Stimulated activated CD4-positive, alpha-beta T cell treated with anti-CD3 and anti-CD28 coated beads, Interleukin-2, amount 100 ng/mL, for 48 hours (primary cell): ENCODE measurements at regions not wholly inside any gene's neighbourhood (a gene's known extent, or its start where the extent isn't known, plus 50 kb on each side); places are given as distances from the start of the nearest gene placed in this dataset.

Experiments
- DNase-seq, 2 donors: peaks; one replicate each; pipeline ENCODE4 v3.0.0-alpha.2; 2020

DNA sequence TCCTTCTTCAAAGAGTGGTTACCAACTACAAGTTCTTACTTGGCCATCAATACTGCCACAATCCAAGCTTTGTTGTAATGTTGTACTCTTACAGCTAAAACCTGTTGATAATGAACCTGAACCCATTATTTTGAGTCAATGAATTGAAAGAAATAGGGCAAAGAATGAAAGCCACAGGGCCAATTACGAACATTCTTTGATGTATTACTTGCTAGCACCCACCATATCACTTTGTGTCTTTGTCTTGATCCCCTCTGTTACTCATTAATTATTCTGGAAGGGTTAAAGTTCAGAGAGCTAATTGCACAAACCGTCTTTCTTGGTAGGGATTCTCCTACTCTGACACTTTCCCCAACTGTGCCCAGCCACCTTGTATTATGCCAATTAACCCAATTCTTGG, 53.2 kb upstream of the TFEC start:
- no peak for DNase-seq

DNA sequence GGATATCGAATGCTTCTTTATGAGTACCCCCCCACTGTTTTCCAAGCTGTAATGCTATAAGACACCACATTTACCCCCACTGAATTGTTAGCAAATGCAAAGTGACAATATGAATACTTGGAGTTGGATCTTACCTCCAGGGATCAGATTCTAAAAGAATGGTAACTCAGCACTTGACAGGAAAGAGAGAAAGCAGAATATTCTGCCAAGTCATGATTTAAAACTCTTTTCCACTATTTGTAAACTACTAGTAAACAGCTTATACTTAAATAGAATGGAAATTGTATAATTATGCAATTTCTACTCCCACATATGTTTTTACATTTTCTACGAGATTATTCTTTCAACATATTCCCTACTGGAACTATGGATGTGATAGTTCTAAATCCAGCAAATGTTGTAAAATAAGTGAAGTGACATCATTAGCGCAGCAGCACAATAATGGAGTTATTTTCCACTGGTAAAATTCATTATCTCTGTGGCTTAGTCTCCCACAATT, 56.0 kb upstream of the TFEC start:
- DNase-seq: no peak

DNA sequence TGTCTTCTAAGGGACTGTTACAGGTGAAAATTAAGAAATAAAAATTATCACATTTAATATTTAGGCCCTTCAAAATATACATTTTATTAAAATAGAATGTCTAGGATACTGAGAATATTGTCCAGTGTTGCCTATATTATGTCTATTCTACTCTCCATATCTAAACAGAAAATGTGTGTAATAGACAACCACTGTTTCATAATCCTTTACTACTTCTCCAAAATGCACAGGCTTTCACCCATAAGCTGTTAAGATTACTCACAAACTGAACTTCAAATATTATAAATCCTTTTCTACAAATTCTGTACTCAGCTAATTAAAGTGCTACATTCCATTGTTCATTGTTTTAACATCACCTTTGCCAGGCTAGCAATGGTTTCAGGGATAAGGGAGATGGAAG, 56.7 kb upstream of the TFEC start:
- no peak for DNase-seq

DNA sequence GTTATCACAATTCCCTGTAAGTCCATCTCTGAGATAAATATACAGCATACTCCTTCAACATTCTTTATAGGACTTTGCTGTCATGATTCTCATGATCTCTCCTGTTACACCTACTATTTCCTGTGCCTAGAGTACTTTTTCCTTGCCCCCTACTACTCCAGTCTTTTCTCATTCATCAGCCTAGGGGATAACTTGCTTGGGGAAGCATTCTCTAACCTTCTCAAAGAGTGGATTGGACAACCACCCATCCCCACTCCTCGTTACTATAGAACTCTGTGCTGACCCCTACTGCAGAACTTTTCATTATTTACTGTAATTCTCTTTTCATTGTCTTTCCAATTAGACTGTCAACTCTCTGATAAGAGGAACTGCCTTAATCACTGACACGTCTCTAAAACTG, 57.4 kb upstream of the TFEC start:
- DNase-seq: no peak

DNA sequence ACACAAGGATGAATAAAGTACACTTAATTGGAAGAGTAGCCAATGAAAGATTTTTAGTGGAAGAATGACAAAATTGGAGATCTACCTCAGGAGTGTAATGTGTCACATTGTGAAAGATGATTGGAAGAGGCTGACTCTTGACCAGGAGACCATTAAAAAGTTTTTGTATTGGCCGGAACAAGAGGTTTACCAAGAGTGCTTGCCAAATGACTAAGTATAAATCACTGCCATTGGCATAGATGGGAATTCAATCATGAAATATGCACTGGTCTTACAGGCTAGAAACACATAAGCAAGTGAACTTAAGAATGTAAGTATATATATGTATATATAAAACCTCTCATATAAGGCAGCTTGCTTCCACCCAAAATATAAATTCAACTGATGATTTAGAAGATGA, 58.7 kb upstream of the TFEC start:
- DNase-seq: no peak

DNA sequence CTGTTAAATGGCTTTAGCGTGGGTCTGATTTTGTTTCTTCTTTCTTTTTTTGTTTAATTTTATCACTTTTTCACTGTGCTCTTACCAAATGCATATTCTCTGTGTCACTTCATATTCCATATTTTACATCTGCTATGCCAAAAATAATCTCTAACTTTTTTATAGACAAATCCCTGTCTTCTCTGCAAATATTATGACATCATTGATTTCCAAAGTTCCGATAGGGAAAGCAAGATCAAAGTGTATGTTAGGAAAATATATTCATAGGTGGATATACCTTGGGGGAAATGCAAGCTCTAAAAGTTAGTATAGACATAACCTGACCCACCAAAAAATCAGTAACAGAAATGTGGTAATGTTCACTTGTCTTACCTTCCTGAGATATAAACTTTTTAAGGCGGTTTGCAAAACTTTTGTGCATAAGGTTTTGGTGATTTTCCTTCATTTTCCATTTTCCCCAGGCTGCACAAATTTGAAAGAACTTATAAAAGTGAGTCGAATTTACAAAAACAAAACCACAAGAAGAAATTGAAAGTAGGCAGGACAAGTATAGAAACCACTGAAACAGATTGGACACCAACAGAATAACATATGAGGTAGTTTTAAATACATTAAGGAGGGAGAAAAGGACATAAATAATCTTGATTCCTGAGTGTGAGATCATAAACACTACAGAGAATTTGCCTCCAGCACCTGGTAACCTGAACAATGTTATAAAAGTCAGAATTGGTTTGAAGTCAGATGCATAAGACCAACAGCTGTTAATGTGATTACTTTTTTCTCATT, 63.1 kb upstream of the TFEC start:
- no peak for DNase-seq

DNA sequence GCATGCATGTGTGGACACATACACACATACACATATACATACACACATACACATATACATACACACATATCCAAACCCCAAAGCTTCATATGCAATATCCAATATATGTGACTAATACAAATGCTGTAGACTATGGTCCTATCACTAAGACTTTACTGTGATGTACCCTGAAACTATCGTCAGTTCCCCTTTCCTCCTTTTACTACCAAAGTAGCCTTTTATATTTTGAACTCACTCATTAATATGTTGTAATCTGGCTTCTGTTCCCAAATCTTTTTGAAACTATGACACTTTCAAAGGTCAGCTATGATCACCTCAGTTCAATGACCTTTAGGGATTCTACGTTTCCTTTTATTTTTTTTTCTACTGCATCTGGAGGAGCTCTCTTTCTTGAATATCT, 64.8 kb upstream of the TFEC start:
- no peak for DNase-seq

DNA sequence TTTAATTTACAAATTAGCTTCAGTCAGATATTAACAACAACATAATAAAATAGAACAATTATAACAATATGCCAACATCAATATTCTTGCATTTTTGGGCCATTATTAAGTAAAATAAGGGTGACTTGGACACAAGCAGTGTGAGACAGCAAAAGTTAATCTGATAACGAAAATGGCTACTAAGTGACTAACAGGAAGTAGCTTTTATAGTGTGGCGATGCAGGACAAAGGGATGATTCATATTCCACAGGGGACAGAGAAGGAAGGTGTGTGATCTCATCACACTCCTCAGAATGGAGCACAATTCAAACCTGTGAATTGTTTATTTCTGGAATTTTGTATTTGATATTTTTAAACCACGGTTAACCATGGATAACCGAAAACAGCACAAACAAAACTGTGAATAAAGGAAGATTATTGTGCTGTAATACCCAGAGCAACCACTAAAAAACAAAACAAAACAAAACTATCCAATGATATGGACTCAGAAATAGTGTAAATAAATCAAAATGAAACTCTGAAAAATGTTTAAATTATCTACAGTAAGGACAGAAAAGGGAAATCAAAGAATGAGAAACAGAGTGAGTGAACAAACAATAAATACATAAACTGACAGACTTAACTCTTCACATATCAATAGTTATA, 66.9 kb upstream of the TFEC start:
- DNase-seq: no peak

DNA sequence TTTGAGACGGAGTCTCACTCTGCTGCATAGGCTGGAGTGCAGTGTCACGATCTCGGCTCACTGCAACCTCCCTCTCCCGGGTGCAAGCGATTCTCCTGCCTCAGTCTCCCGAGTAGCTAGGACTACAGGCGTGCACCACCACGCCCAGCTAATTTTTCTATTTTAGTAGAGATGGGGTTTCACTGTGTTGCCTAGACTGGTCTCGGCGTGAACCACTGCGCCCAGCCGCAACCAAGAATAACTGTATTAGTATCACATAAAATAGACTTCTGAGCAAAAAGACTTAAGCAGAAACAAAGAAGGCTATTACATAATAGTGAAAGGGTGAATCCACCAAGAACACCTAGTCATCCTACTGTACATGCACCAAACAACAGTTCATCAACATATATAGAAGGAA, 67.6 kb upstream of the TFEC start:
- no peak for DNase-seq

DNA sequence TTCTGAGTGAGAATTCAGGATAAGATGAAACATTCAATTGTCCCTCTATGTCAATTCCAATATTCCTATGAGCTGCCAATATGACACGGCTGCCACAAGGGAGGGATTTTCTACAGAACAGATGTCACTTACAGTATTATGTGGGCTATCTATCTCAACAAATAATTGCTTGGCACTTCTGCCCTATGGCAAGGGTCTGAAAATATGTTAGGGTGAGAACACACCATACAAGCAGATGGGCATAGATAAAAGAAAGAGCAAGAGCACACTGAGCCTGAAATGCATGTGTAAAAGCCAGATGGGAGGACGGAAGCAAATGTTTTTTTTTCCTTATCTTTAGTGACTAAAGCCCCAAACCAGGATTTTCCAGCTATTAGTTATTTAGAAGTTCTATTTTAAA, 70.1 kb upstream of the TFEC start:
- DNase-seq: no peak

DNA sequence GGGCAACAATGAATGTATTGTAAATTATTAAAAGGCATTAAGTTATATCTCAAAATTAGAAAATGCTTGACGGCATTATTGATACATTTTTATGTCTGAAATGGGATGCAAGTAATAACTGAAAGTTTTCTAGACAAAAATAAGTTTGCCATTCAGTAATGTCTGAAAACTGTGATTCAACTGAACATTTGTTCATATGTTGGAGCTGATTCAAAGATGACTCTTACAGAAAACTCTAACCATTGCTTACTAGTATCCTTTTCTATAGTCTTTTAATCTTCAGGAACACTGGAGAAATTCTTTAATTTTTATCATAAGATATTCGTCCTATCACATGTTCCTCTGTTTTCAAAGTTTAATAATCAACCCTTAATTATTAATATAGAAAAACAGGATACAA, 71.1 kb upstream of the TFEC start:
- DNase-seq: no peak

DNA sequence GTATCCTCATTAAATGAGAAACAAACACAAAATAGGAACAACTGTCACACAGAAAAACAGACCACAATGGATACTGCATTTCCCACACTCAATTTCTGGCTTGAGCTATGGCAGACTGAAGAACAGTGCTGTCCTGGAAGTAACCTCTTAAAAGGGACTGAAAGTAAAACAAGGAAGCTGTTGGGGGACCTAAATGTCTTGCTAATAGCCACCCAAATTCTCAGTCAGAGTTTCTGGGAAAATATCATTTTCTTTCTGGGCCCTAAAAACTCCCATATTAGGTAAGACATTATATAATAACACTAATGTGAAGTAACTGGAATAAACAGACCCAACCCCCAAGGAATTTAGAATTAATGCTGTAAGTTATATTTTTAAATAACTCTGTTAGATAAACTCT, 80.9 kb upstream of the TFEC start:
- no peak for DNase-seq

DNA sequence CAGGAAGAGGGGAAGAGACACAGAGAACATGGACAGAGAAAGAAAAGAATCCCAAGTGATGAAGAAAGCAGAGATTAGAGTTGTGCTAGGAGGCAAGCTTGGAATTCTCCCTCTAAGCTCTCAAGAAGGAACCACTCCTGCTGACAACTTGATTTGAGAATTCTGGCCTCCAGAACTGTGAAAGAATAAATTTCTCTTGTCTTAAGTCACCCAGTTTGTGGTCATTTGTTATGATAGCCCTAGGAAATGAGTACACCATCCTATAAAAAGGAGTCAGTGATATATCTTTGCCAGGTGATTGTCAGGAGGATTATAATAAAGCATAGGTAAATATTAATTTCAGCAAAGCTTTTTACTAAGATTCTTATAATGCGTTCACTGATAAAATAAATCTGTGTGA, 82.7 kb upstream of the TFEC start:
- DNase-seq: no peak

DNA sequence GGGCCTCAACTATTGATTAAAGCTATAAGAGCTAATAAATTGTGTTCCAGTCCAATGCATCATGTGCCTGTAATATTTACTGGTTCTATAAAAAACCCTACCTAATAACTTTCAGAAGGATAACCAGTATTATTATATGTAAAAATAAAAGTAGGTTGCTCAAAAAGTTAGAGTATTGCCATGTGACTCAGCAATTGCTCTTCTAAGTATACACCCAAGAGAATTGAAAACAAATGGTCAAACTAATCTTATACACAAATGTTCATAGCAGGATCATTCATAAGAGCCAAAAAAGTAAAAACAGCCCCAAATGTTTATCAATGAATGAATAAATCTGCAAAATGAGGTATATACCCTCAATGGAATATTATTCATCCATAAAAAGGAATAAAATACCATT, 89.5 kb upstream of the TES start:
- DNase-seq: no peak

DNA sequence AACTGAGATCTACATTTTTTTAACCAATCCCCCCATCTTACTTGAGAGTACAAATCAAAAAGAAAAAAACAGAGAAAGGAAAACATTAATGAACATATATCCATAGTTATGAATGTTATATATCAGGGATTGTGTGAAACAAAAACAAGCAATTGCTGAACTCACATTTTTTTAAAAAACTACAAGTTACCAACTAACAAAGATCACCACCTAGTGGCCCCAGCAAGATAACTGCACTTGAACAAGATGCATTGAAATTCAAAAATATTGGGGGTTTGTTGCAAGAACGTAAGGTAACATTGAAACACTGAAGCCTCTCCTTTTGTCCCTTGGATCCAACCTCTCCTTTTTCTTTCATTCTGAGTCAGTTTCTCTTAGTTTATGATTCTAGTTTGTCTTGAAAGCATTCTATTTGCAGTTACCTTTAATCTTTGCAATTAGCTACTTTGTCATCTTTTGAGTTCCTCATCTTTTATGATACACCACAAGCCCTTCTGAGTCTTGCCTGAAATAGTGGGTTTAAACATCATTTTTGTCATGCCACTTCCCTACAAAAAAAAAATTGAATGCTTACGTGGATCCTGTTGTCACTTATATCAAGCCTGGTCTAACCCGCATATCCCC, 87.3 kb upstream of the TES start:
- no peak for DNase-seq

DNA sequence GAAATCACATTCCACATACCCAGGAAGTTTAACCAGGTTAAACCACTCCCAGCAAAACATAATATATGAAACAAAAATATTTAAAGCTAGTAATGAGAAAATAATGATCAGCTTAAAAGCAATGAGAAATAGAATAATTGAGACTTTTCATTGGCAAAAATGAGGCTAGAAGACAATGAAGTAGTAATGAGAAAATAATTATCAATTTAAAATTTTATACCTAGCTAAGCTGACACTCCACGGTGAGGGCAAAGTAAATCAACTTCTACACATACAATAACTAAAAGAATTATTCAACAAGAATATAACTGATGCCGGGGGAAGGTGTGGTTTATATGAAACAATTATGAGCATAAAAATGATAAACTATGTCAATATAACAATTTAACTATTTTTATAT, 82.2 kb upstream of the TES start:
- no peak for DNase-seq

DNA sequence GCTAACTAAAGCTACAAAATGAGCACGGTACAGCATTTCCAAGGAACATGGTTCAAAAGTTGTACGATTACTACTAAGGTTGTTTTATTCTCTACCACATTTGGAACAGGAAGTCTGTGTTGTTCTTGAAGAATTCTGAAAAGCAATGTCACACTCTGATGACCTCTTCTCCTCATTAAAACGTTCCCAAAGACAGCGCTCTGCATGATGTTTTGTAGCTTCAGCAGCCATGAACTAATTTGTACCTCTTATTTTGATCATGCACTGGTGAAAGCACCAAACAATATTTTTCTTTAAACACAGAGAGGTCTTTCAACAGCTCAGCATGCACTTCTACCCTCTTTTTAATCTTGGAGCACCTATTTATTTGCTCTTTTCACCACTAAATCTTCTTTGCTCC, 75.0 kb upstream of the TES start:
- DNase-seq: no peak

DNA sequence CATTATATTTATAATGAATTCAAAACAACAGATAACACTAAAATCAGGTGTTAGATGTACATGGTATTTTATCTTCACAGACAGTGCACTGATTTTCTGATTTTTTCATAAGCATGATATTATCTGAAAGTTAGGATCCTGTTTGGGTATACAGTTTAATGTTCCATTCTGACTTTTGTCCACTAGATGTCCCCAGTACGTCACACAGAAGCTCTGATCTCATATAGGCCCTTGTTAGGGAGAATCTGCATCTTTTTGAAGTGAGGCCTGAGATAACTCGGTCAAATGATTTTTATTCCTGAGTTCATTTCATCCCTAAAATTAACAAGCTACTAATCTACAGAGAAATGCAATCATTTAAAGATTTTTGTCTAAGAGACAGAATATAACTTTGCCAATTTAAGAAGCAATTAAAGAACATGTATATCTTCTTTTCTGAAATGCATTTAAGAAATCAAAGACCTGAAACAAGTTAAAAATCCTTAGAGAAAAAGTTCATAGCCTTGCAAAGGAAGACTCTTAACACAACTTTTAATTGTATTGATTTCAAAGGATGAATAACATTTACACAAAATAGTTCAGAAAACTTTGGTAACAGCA, 72.0 kb upstream of the TES start:
- peak in 1 of 2 donors; percentile 6 for DNase-seq

DNA sequence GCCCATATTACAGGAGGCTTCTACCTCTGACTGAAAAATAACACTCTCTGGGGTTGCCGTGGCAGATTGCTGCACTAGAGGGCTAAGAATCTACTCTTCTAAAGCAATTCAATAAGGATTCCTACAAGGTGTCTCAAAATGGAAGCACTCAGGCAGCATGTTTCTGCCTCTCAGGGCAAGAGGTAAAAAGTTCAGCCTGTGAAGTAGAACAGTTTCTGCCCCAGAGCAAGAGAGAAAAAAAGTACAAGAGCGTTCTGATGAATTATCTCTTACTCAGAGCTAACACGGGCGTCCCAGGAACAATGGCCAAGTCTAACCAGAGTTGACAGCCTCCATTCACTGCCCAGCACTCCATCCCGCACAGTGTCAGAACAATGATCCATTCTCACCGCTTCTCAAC, 71.3 kb upstream of the TES start:
- DNase-seq: no peak

DNA sequence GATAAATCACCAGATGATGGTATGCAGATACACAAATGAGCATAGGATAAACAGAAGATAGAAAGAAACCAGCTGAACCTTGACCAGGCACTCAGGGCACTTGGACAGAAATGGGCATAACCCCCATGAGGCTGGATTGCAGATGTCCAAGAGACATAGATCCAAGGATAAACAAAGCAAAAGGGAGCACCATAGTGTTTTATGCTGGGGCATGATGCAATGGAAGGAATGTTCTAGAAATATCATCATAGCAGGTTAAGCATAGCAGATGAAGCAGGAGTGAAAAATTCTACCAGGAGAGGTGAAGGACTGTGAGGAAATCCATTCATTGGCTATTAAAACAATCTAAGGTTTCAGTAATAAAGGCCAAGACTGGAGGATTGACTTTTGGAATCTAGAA, 70.5 kb upstream of the TES start:
- DNase-seq: no peak

DNA sequence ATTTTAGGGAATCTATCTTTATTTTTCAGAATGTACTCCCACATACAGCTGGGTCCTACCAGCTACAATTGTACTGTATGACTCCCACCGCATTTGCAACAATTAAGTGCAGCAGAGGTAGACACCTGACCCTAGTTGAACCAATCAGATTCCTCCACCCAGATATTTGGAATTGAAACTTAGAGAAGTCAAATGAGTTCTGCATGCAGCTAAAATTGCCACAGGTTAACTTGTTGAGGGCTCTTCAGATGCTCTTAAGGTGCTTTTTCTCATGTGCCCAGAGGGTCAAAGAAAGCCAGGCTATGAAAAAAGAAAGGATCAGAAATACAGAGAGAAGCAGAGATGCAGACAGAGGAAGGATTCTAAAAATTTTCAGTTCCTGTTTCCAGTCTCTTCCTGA, 68.0 kb upstream of the TES start:
- no peak for DNase-seq

DNA sequence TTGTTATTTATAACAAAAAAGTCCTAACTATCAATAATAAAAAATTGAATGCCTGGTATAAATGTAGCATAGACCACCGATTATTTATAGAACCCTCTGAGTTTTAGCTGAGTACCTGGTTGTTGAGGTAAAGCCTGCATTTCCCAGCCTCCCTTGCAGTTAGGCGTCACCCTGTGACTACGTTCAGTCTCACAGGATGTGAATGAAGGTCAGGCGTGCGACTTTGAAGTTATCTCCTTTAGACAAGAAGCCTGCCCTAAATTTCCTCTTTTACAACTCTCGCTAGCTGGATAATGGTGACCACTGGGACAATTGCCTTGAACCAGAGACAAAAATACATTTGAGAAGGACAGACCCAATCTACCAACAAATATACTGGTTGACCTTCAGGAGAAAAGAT, 67.5 kb upstream of the TES start:
- DNase-seq: no peak

DNA sequence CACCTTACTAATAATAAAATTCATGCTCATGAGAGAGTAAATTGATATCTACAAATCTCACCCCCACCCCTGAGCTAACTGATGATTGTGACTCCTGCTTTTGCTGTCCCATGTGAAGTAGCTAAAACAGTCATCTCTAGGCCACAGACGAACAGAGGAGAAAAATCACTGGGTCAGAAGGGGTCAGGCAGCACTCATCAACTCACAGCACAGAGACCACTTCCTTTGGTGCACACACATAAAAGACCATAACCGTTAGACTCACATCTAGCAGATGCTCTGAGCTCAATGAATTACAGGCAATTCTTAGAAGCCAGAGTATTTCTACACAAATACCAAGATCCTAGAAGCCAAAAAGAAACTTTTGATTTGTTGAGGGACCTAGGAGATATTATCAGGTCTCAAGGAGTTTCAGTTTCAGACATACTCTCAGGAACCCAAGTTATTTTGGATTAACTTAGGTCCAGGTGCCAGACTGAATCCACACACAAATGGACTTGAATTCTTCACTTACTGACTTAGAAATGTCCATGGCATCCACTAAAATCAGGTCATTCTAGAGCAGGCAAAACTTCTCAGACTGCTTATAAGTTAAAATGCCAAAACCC, 65.0 kb upstream of the TES start:
- no peak for DNase-seq

DNA sequence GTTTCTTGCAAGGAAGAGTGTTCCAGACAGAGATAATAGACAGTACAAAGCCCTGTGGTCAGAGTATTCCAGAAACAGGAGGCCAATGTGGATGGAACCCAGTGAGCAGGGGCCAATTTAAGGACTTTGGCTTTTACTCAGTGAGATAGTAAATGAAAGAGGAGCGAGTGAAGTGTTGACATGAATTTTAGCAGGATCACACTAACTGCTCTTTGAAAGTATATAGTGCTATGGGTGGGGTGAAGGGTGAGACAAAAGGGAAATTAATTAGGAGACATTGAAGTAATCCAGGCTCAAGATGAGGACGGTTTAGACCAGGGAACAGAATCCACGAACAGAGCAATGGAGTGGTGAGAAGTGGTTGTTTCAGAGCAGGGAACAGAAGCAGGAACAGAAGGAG, 62.2 kb upstream of the TES start:
- DNase-seq: no peak
